Brain microvascular endothelial cell (primary cell): ENCODE measurements at regions not wholly inside any gene's neighbourhood (a gene's known extent, or its start where the extent isn't known, plus 50 kb on each side); places are given as distances from the start of the nearest gene placed in this dataset.

Experiments
- DNase-seq: peaks from one replicate; pipeline ENCODE4 v3.0.0-alpha.2; 2020
- H3K27ac ChIP-seq: fragments of 250-450 bp; sonication (Bioruptor Pico); 2 replicates; pipeline ENCODE4 v1.5.1; 2020; ENCODE audit warnings: mild to moderate bottlenecking, moderate library complexity
- H3K27me3 ChIP-seq: fragments of 250-450 bp; sonication (Bioruptor Pico); replicated peaks from 2 replicates; pipeline ENCODE4 v1.5.1; 2020; ENCODE audit warnings: mild to moderate bottlenecking
- H3K36me3 ChIP-seq: fragments of 250-450 bp; sonication (Bioruptor Pico); replicated peaks from 2 replicates; pipeline ENCODE4 v1.5.1; 2020; ENCODE audit warnings: mild to moderate bottlenecking
- H3K4me3 ChIP-seq: 2 replicates; pipeline ENCODE4 v1.5.1; 2011; ENCODE audit warnings: low read depth, mild to moderate bottlenecking, control low read depth, low read length, moderate library complexity
- in situ Hi-C: cut with HindIII; loops from 2 replicates; pipeline ENCODE4 v1.10.0; 2017; ENCODE audit warnings: low sequenced_read_pairs, low pct_ligation_motif_present
- TF ChIP-seq, protein P1 (sequence below): IDR thresholded peaks from 2 replicates; pipeline ENCODE4 v1.5.1; 2011; ENCODE audit warnings: low read depth, mild to moderate bottlenecking, moderate library complexity, low read length, control low read depth, inconsistent platforms; ENCODE audit errors: missing control alignments

DNA sequence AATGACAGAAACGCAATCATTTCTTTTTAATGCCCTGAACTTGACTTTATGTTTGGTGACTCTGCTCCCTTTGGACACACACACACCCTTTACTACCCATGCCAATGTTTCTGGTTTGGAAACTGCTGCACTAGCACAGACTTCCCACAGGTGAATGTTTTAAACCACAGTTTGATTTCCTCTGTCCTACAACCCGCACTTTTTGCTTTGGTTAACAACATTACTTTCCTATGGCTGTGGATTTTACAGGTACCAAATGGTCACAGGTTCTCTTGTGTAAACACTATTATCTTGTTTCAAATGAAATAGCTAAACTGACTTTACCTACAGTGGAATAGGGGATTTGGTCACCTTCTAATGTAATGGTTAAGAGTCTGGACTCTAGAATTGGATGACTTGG is 51.5 kb upstream of the ZNF644 start:
- in situ Hi-C loops: no loop called here
- Histone ChIP-seq H3K27me3 (no peaks in the 10 kb centered on the region), H3K4me3 (no peak overlapping the region), H3K36me3 (no peaks in the 10 kb centered on the region), H3K27ac (no peak overlapping the region)
- TF ChIP-seq, protein P1, sequence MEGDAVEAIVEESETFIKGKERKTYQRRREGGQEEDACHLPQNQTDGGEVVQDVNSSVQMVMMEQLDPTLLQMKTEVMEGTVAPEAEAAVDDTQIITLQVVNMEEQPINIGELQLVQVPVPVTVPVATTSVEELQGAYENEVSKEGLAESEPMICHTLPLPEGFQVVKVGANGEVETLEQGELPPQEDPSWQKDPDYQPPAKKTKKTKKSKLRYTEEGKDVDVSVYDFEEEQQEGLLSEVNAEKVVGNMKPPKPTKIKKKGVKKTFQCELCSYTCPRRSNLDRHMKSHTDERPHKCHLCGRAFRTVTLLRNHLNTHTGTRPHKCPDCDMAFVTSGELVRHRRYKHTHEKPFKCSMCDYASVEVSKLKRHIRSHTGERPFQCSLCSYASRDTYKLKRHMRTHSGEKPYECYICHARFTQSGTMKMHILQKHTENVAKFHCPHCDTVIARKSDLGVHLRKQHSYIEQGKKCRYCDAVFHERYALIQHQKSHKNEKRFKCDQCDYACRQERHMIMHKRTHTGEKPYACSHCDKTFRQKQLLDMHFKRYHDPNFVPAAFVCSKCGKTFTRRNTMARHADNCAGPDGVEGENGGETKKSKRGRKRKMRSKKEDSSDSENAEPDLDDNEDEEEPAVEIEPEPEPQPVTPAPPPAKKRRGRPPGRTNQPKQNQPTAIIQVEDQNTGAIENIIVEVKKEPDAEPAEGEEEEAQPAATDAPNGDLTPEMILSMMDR: no peak
- no peak for DNase-seq

DNA sequence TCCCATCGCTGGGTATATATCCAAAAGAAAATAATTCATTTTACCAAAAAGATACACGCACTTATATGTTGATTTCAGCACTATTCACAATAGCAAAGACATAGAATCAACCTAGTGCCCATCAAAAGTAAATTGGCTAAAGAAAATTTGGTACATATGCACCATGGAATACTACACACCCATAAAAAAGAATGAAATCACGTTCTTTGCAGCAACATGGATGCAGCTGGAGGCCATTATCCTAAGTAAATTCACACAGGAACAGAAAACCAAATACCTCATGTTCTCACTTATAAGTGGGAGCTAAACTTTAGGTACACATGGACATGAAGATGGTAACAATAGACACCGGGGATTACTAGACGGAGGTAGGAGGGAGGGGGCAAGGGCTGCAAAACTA is 50.0 kb upstream of the ZNF644 start:
- in situ Hi-C loops: no loop called here
- Histone ChIP-seq H3K27me3 (no peaks in the 10 kb centered on the region), H3K36me3 (no peaks in the 10 kb centered on the region), H3K4me3 (no peak overlapping the region), H3K27ac (no peak overlapping the region)
- DNase-seq: no peak
- TF ChIP-seq, protein P1: no peak
